ENCODE measurements at regions not wholly inside any gene's neighbourhood (a gene's known extent, or its start where the extent isn't known, plus 50 kb on each side); places are given as distances from the start of the nearest gene placed in this dataset.

GRCh38 chr7:12470930-12471329 is 67.3 kb upstream of the VWDE start:
- DNase-seq (ENCODE audit: low read depth, low spot score), result no peak
- no peaks in the 10 kb centered on the region for H4K20me1 ChIP-seq (replicated peaks; ENCODE audit: control insufficient read depth, extremely low read depth, insufficient read depth, low read length)
- no peaks in the 10 kb centered on the region for H3K27me3 ChIP-seq (ENCODE audit: control insufficient read depth in 2 of 2, insufficient read depth in 2 of 2, low read length in 2 of 2)
- no peaks in the 10 kb centered on the region for H3K9me1 ChIP-seq (replicated peaks; ENCODE audit: control insufficient read depth, extremely low read depth, insufficient read depth, low read length)
- no peaks in the 10 kb centered on the region for H3K79me2 ChIP-seq (ENCODE audit: control insufficient read depth, insufficient read depth, low read length)
- CTCF ChIA-PET, result interaction anchor here (1.3 to 7.7 kb wide), 3 partner anchors 12 to 19 kb away, joined by 4 to 84 read pairs (median 9); no protein-coding TSS in a partner anchor
- no peak for TF ChIP-seq POLR2AphosphoS5 (IDR thresholded peaks at IDR 0.05; ENCODE audit: insufficient read depth, low read depth, low read length)
- dilution Hi-C loops (cut with MboI; ENCODE audit: extremely low pct_ligation_motif_present, low sequenced_read_pairs), result no loop called here
- H3K9ac ChIP-seq (replicated peaks; ENCODE audit: extremely low read depth, insufficient read depth, low read length), result no peak overlapping the region
- no peak overlapping the region for H2AFZ ChIP-seq (ENCODE audit: low read depth, low read length)
- intact Hi-C loops (cut with micrococcal nuclease), result no loop called here
- no TSS peak for BruUV-seq (replicated peaks)
- H3K4me1 ChIP-seq (ENCODE audit: control insufficient read depth, extremely low read depth, insufficient read depth, low read length), result no peaks in the 10 kb centered on the region
- no peak for FAIRE-seq
- no peak overlapping the region for H3K27ac ChIP-seq (ENCODE audit: insufficient read depth, low read depth, low read length)
- H3K9me3 ChIP-seq (replicated peaks; ENCODE audit: control insufficient read depth, insufficient read depth, low read length), result no peaks in the 10 kb centered on the region
- H3K36me3 ChIP-seq (ENCODE audit: control insufficient read depth in 2 of 2, extremely low read depth in 1 of 2, insufficient read depth in 2 of 2, low read length in 2 of 2), result no peaks in the 10 kb centered on the region
- POLR2A ChIA-PET, result no interaction called here
- H3K4me2 ChIP-seq (ENCODE audit: insufficient read depth, low read length), result no peak overlapping the region
- H3K4me3 ChIP-seq (replicated peaks in 1 of 3; ENCODE audit: insufficient read depth in 1 of 3, low read depth in 1 of 3, low read length in 3 of 3), result no peak overlapping the region

GRCh38 chr7:12474035-12474434 is 70.4 kb upstream of the VWDE start:
- H3K9me3 ChIP-seq (replicated peaks; ENCODE audit: control insufficient read depth, insufficient read depth, low read length), result no peaks in the 10 kb centered on the region
- POLR2A ChIA-PET, result no interaction called here
- no peak overlapping the region for H3K4me3 ChIP-seq (replicated peaks in 1 of 3; ENCODE audit: insufficient read depth in 1 of 3, low read depth in 1 of 3, low read length in 3 of 3)
- TF ChIP-seq EZH2 (IDR thresholded peaks at IDR 0.05; ENCODE audit: borderline replicate concordance, low read depth, low read length, severe bottlenecking) (no peak), POLR2AphosphoS5 (IDR thresholded peaks at IDR 0.05; ENCODE audit: insufficient read depth, low read depth, low read length) (no peak)
- no peak overlapping the region for H3K9ac ChIP-seq (replicated peaks; ENCODE audit: extremely low read depth, insufficient read depth, low read length)
- no peaks in the 10 kb centered on the region for H4K20me1 ChIP-seq (replicated peaks; ENCODE audit: control insufficient read depth, extremely low read depth, insufficient read depth, low read length)
- no peaks in the 10 kb centered on the region for H3K4me1 ChIP-seq (ENCODE audit: control insufficient read depth, extremely low read depth, insufficient read depth, low read length)
- no peaks in the 10 kb centered on the region for H3K79me2 ChIP-seq (ENCODE audit: control insufficient read depth, insufficient read depth, low read length)
- no peak overlapping the region for H2AFZ ChIP-seq (ENCODE audit: low read depth, low read length)
- intact Hi-C loops (cut with micrococcal nuclease), result no loop called here
- CTCF ChIA-PET, result interaction anchor here (0.9 to 7.7 kb wide), 9 partner anchors 8 to 85 kb away, joined by 3 to 84 read pairs (median 5); no protein-coding TSS in a partner anchor
- FAIRE-seq (no peak), DNase-seq (ENCODE audit: low read depth, low spot score) (no peak)
- dilution Hi-C loops (cut with MboI; ENCODE audit: extremely low pct_ligation_motif_present, low sequenced_read_pairs), result no loop called here
- no peak overlapping the region for H3K27ac ChIP-seq (ENCODE audit: insufficient read depth, low read depth, low read length)
- no peak overlapping the region for H3K4me2 ChIP-seq (ENCODE audit: insufficient read depth, low read length)
- H3K27me3 ChIP-seq (ENCODE audit: control insufficient read depth in 2 of 2, insufficient read depth in 2 of 2, low read length in 2 of 2), result no peaks in the 10 kb centered on the region
- BruUV-seq (replicated peaks), result no TSS peak
- H3K9me1 ChIP-seq (replicated peaks; ENCODE audit: control insufficient read depth, extremely low read depth, insufficient read depth, low read length), result no peaks in the 10 kb centered on the region
- no peaks in the 10 kb centered on the region for H3K36me3 ChIP-seq (ENCODE audit: control insufficient read depth in 2 of 2, extremely low read depth in 1 of 2, insufficient read depth in 2 of 2, low read length in 2 of 2)
